HG03095 (cell line): ENCODE measurements at regions not wholly inside any gene's neighbourhood (a gene's known extent, or its start where the extent isn't known, plus 50 kb on each side); places are given as distances from the start of the nearest gene placed in this dataset.

Source experiments
- ATAC-seq: cut with Tn5 transposase; IDR thresholded peaks from one replicate; pipeline ENCODE4 v1.9.1; 2021; ENCODE audit warnings: moderate library complexity; ENCODE audit not compliant: unreplicated experiment

GRCh38 chr2:147098940-147099339, 745.9 kb upstream of the ACVR2A start:
- ATAC-seq, result no peak

- no peak for ATAC-seq
Observed at GRCh38 chr2:147097747-147098146, 747.1 kb upstream of the ACVR2A start.

- no peak for ATAC-seq
Observed at GRCh38 chr2:147096671-147097070, 748.2 kb upstream of the ACVR2A start.

GRCh38 chr2:147095376-147095775, 749.5 kb upstream of the ACVR2A start:
- ATAC-seq, result no peak

GRCh38 chr2:147094077-147094476, 750.8 kb upstream of the ACVR2A start:
- ATAC-seq, result no peak

GRCh38 chr2:147092266-147092665, 752.6 kb upstream of the ACVR2A start:
- no peak for ATAC-seq

GRCh38 chr2:147091448-147091847, 753.4 kb upstream of the ACVR2A start:
- no peak for ATAC-seq

- ATAC-seq, result no peak
Observed at GRCh38 chr2:147088871-147089270, 756.0 kb upstream of the ACVR2A start.

- no peak for ATAC-seq
Observed at GRCh38 chr2:147086715-147087114, 758.1 kb upstream of the ACVR2A start.

GRCh38 chr2:147083664-147084063, 761.2 kb upstream of the ACVR2A start:
- no peak for ATAC-seq

GRCh38 chr2:147082850-147083522, 761.8 kb upstream of the ACVR2A start:
- peak; percentile 91 for ATAC-seq

- ATAC-seq, result no peak
Observed at GRCh38 chr2:147081831-147082230, 763.0 kb upstream of the ACVR2A start.

GRCh38 chr2:147076634-147077033, 768.2 kb upstream of the ACVR2A start:
- no peak for ATAC-seq

GRCh38 chr2:147068071-147068470, 776.8 kb upstream of the ACVR2A start:
- ATAC-seq, result no peak

- no peak for ATAC-seq
Observed at GRCh38 chr2:147067136-147067535, 777.7 kb upstream of the ACVR2A start.

- ATAC-seq, result no peak
Observed at GRCh38 chr2:147062073-147062472, 782.8 kb upstream of the ACVR2A start.

GRCh38 chr2:147061269-147061668, 783.6 kb upstream of the ACVR2A start:
- ATAC-seq, result no peak

GRCh38 chr2:147057892-147058490, 786.8 kb upstream of the ACVR2A start:
- no peak for ATAC-seq

- no peak for ATAC-seq
Observed at GRCh38 chr2:147051814-147052213, 793.0 kb upstream of the ACVR2A start.

- no peak for ATAC-seq
Observed at GRCh38 chr2:147051248-147051647, 793.6 kb upstream of the ACVR2A start.

- no peak for ATAC-seq
Observed at GRCh38 chr2:147049957-147050356, 794.9 kb upstream of the ACVR2A start.

- no peak for ATAC-seq
Observed at GRCh38 chr2:147046473-147046872, 798.4 kb upstream of the ACVR2A start.

GRCh38 chr2:147045113-147045512, 799.7 kb upstream of the ACVR2A start:
- no peak for ATAC-seq
